Osteoblast (primary cell): ENCODE measurements at regions not wholly inside any gene's neighbourhood (a gene's known extent, or its start where the extent isn't known, plus 50 kb on each side); places are given as distances from the start of the nearest gene placed in this dataset.

ENCODE experiments used
- DNase-seq: peaks from one replicate; pipeline ENCODE4 v3.0.0; 2011; ENCODE audit warnings: low spot score, mixed read lengths; ENCODE audit not compliant: insufficient read length; ENCODE audit errors: missing footprints
- H2AFZ ChIP-seq: 2 replicates; pipeline ENCODE4 v1.6.0; 2011; ENCODE audit warnings: mild to moderate bottlenecking, low read length
- H3K27ac ChIP-seq: 2 replicates; pipeline ENCODE4 v1.5.1; 2011; ENCODE audit warnings: mild to moderate bottlenecking, low read depth, low read length, moderate library complexity
- H3K27me3 ChIP-seq: 2 replicates; pipeline ENCODE4 v1.6.0; 2012; ENCODE audit warnings: mild to moderate bottlenecking, control low read depth, inconsistent platforms, low read length, moderate library complexity; ENCODE audit not compliant: insufficient read depth
- H3K36me3 ChIP-seq: 2 replicates; pipeline ENCODE4 v1.5.1; 2011; ENCODE audit warnings: mild to moderate bottlenecking, low read length, control low read depth, moderate library complexity; ENCODE audit not compliant: insufficient read depth
- H3K4me1 ChIP-seq: 2 replicates; pipeline ENCODE4 v1.5.1; 2011; ENCODE audit warnings: mild to moderate bottlenecking, low read length, control low read depth, moderate library complexity; ENCODE audit not compliant: insufficient read depth
- H3K4me2 ChIP-seq: 2 replicates; pipeline ENCODE4 v1.6.0; 2011; ENCODE audit warnings: mild to moderate bottlenecking, low read length; ENCODE audit not compliant: insufficient read depth
- H3K4me3 ChIP-seq: fragments of 200-600 bp; sonication (generic); 3 replicates; pipeline ENCODE4 v1.5.1; 2012; ENCODE audit warnings: mild to moderate bottlenecking, low read length, inconsistent platforms; ENCODE audit not compliant: insufficient read depth
- H3K79me2 ChIP-seq: 2 replicates; pipeline ENCODE4 v1.6.0; 2012; ENCODE audit warnings: mild to moderate bottlenecking, low read length, control low read depth, inconsistent platforms; ENCODE audit not compliant: insufficient read depth
- H3K9me3 ChIP-seq: 2 replicates; pipeline ENCODE4 v1.5.1; 2011; ENCODE audit warnings: low read depth, low read length, control low read depth
- H4K20me1 ChIP-seq: 2 replicates; pipeline ENCODE4 v1.6.0; 2012; ENCODE audit warnings: mild to moderate bottlenecking, low read length, control low read depth; ENCODE audit not compliant: insufficient read depth
- TF ChIP-seq, protein P1 (sequence below): IDR thresholded peaks from 2 replicates; pipeline ENCODE4 v1.5.1; 2011; ENCODE audit warnings: mild to moderate bottlenecking, low read depth, low read length, moderate library complexity; ENCODE audit errors: extremely low read depth

DNA sequence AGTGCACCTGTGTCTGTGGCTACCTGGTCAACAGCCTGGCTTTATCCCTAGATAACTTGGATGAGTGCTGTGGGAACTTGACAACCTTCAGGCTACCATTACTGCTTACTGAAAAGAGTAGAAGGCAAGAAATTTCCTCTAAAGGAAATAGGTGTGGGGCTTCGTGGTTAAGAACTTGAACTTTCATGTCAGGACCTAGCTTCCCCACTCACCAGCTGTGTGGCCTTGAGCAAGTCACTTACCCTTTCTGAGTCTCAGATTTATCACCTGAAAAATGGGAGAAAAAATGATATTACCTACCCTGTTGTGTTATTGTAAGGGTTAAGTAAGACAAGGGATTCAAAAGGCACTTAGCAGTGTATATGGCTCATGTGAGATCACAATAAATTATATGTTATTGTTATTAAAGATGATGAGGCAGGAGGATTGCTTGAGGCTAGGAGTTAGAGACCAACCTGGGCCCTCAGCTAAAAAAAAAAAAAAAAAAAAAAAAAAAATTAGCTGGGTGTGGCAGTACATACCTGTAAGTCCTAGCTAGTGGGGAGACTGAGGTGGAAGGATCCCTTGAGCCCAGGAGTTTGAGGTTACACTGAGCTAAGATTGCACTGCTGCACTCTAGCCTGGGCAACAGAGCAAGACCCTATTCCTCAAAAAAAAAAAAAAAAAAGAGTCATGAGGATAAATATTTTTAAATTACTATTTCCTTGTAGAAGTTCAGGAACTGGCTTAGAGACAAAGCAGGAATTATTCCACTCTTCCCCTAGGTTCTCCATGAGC lies 97.0 kb upstream of the SPRY4 start:
- Histone ChIP-seq H3K79me2 (no peaks in the 10 kb centered on the region), H3K4me1 (peaks cover 22% of the 10 kb centered on the region), H2AFZ (no peak overlapping the region), H3K27me3 (no peaks in the 10 kb centered on the region), H3K4me2 (no peak overlapping the region), H4K20me1 (no peaks in the 10 kb centered on the region), H3K36me3 (no peaks in the 10 kb centered on the region), H3K27ac (no peak overlapping the region), H3K4me3 (no peak overlapping the region), H3K9me3 (no peaks in the 10 kb centered on the region)
- TF ChIP-seq, protein P1, sequence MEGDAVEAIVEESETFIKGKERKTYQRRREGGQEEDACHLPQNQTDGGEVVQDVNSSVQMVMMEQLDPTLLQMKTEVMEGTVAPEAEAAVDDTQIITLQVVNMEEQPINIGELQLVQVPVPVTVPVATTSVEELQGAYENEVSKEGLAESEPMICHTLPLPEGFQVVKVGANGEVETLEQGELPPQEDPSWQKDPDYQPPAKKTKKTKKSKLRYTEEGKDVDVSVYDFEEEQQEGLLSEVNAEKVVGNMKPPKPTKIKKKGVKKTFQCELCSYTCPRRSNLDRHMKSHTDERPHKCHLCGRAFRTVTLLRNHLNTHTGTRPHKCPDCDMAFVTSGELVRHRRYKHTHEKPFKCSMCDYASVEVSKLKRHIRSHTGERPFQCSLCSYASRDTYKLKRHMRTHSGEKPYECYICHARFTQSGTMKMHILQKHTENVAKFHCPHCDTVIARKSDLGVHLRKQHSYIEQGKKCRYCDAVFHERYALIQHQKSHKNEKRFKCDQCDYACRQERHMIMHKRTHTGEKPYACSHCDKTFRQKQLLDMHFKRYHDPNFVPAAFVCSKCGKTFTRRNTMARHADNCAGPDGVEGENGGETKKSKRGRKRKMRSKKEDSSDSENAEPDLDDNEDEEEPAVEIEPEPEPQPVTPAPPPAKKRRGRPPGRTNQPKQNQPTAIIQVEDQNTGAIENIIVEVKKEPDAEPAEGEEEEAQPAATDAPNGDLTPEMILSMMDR, result no peak
- DNase-seq, result no peak

DNA sequence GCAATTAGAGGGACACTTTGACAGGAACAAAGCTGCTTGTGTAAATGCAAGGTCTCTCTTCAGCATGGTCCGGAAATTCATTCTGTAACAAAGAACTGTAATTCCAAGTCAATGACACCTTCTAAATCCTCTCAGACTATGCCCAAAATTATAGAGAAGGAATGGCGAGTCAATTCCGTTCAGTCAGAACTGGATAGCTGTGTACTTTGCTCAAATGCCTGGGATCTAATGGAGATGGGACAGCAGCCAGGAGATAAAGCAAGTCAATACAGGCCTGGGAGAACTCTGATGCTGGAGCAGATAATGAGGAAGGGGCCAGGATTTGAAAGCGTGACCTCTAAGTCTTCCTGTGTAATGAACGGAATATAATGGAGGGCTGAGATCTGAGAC lies 96.4 kb upstream of the SPRY4 start:
- Histone ChIP-seq H3K27me3 (no peaks in the 10 kb centered on the region), H4K20me1 (no peaks in the 10 kb centered on the region), H3K27ac (no peak overlapping the region), H3K36me3 (no peaks in the 10 kb centered on the region), H3K4me1 (peaks cover 16% of the 10 kb centered on the region), H3K4me3 (no peak overlapping the region), H3K79me2 (no peaks in the 10 kb centered on the region), H3K4me2 (no peak overlapping the region), H2AFZ (no peak overlapping the region), H3K9me3 (no peaks in the 10 kb centered on the region)
- TF ChIP-seq, protein P1, result no peak
- DNase-seq, result no peak

DNA sequence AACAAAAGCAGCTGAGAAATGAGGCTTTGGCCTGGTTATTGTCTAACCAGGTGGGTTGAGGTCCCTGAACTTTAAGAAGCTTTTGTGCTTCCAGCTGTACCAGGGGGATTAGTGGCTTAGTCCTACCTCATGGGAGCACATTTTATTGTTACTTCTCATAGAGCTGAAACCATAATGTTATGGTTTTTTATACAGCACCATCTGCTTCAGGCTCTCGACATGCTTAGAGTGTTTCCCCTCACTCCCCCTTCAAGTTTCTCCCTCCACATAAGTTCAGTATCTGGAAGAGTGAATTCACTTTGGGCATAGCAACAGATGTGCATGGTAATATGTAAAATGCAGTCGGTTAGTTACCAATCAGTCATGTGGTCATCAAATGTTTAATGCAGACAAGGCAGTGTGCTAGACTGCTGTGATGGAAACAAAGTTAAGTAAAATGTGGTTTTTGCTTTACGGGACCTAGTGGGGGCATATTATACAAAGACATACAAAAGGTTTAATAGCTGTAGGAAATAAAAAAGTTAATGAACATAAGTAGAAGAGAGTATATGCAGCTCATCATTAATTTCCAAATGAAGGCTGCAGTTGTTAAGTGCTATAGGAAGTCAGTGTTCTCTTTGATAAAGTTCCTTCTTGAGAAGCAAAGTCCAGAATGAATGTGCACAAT lies 95.9 kb upstream of the SPRY4 start:
- H3K27ac ChIP-seq, result no peak overlapping the region
- H3K36me3 ChIP-seq, result no peaks in the 10 kb centered on the region
- no peaks in the 10 kb centered on the region for H4K20me1 ChIP-seq
- no peak overlapping the region for H3K4me3 ChIP-seq
- no peak overlapping the region for H3K4me2 ChIP-seq
- DNase-seq, result no peak
- TF ChIP-seq, protein P1, result no peak
- peaks cover 11% of the 10 kb centered on the region for H3K4me1 ChIP-seq
- H2AFZ ChIP-seq, result no peak overlapping the region
- no peaks in the 10 kb centered on the region for H3K79me2 ChIP-seq
- H3K27me3 ChIP-seq, result no peaks in the 10 kb centered on the region
- no peaks in the 10 kb centered on the region for H3K9me3 ChIP-seq

DNA sequence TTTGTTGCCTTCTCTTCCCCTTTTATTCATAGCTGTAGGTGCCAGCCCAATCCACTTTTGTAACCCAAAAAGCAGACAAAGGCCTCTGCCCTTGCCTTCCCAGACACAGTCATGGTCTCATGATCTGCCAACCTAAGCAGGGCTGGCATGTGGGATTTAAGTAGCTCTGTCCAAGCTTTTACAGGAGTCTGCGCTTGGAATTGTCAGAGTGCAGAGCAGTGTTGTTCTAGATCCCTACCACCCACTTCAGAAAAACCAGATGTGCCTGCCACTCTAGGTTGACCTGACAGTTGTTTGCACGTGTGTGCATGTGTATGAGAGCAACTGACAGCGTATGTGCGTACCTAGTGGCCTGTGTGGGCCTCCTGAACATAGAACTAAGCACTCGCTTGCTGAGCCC lies 87.8 kb upstream of the SPRY4 start:
- TF ChIP-seq, protein P1, result no peak
- Histone ChIP-seq H3K27me3 (no peaks in the 10 kb centered on the region), H3K36me3 (no peaks in the 10 kb centered on the region), H4K20me1 (no peaks in the 10 kb centered on the region), H3K27ac (no peak overlapping the region), H3K4me1 (no peaks in the 10 kb centered on the region), H3K9me3 (no peaks in the 10 kb centered on the region), H3K79me2 (no peaks in the 10 kb centered on the region), H2AFZ (no peak overlapping the region), H3K4me2 (no peak overlapping the region), H3K4me3 (no peak overlapping the region)
- no peak for DNase-seq
